Tibial nerve (tissue), 4 donors: ENCODE measurements at regions not wholly inside any gene's neighbourhood (a gene's known extent, or its start where the extent isn't known, plus 50 kb on each side); places are given as distances from the start of the nearest gene placed in this dataset.

Source experiments
- DNase-seq, 2 donors: peaks; one replicate each; pipeline ENCODE4 v3.0.0-alpha.2; 2019; ENCODE audit warnings: low spot score in 2 of 2
- H3K27ac ChIP-seq, 4 donors: fragments of 200-600 bp; sonication (generic) in 3 of 4; one replicate each; pipeline ENCODE4 v1.5.1; 2017 to 2019; ENCODE audit warnings: mild to moderate bottlenecking in 1 of 4
- H3K27me3 ChIP-seq, 2 donors: fragments of 200-600 bp; sonication (generic) in 1 of 2; one replicate each; pipeline versions ENCODE4 v1.5.1 to v1.6.0; 2017 to 2019
- H3K36me3 ChIP-seq, 3 donors: fragments of 200-600 bp; sonication (generic); one replicate each; pipeline ENCODE4 v1.5.1; 2018 to 2019
- H3K4me1 ChIP-seq, 4 donors: fragments of 200-600 bp; sonication (generic) in 3 of 4; one replicate each; pipeline ENCODE4 v1.5.1; 2017 to 2019
- H3K4me3 ChIP-seq, 4 donors: fragments of 200-600 bp; sonication (generic) in 3 of 4; one replicate each; pipeline ENCODE4 v1.5.1; 2017 to 2019; ENCODE audit warnings: mild to moderate bottlenecking in 1 of 4, moderate library complexity in 1 of 4
- H3K9me3 ChIP-seq, 4 donors: fragments of 200-600 bp; sonication (generic) in 3 of 4; one replicate each; pipeline ENCODE4 v1.5.1; 2017 to 2019
- CTCF ChIP-seq, 5 experiments: fragments of 200-600 bp in 3 of 5; fragments of 450-650 bp in 2 of 5; sonication (generic) in 3 of 5; IDR thresholded peaks; one replicate each; pipeline ENCODE4 v1.5.1; 2016 to 2019; ENCODE audit warnings: antibody characterized with exemption in 5 of 5, mild to moderate bottlenecking in 3 of 5, moderate library complexity in 2 of 5
- EP300 ChIP-seq, 2 donors: sonication (generic); formaldehyde crosslinking; IDR thresholded peaks; one replicate each; pipeline ENCODE4 v1.6.1; 2017; ENCODE audit warnings: antibody characterized with exemption in 2 of 2, mild to moderate bottlenecking in 1 of 2
- POLR2A ChIP-seq, 2 donors: fragments of 450-650 bp; IDR thresholded peaks; one replicate each; pipeline ENCODE4 v1.6.1; 2017; ENCODE audit warnings: antibody characterized with exemption in 2 of 2, mild to moderate bottlenecking in 2 of 2, moderate library complexity in 2 of 2
- WGBS, 2 donors: methylation state at CpG; one replicate each; pipeline ENCODE4 v1.1.5; 2018; 5-methylcytosine and 5-hydroxymethylcytosine counted together

GRCh38 chr6:51268666-51269065 is 450.0 kb downstream of the TFAP2B start:
- no peak for DNase-seq
- TF ChIP-seq EP300 (IDR thresholded peaks at IDR 0.05): no peak
- no peak for TF ChIP-seq POLR2A (IDR thresholded peaks at IDR 0.05)
- no peak for TF ChIP-seq CTCF (IDR thresholded peaks at IDR 0.05)
- no peaks in the 10 kb centered on the region for H3K4me1 ChIP-seq
- no peaks in the 10 kb centered on the region for H3K27me3 ChIP-seq
- no peaks in the 10 kb centered on the region for H3K36me3 ChIP-seq
- no peak overlapping the region for H3K27ac ChIP-seq
- no peaks in the 10 kb centered on the region for H3K9me3 ChIP-seq
- 31 to 44% methylated on average over 4 of the region's 4 CpGs for WGBS, 2 donors
- no peak overlapping the region for H3K4me3 ChIP-seq

GRCh38 chr6:51269876-51270275 is 451.2 kb downstream of the TFAP2B start:
- no peak for DNase-seq
- Histone ChIP-seq H3K36me3 (no peaks in the 10 kb centered on the region), H3K4me1 (no peaks in the 10 kb centered on the region), H3K27ac (no peak overlapping the region), H3K9me3 (no peaks in the 10 kb centered on the region), H3K4me3 (no peak overlapping the region), H3K27me3 (no peaks in the 10 kb centered on the region)
- TF ChIP-seq CTCF (IDR thresholded peaks at IDR 0.05) (no peak), EP300 (IDR thresholded peaks at IDR 0.05) (no peak), POLR2A (IDR thresholded peaks at IDR 0.05) (no peak)

GRCh38 chr6:51271615-51272014 is 452.9 kb downstream of the TFAP2B start:
- H3K9me3 ChIP-seq: no peaks in the 10 kb centered on the region
- H3K27me3 ChIP-seq: no peaks in the 10 kb centered on the region
- H3K36me3 ChIP-seq: no peaks in the 10 kb centered on the region
- H3K4me3 ChIP-seq: no peak overlapping the region
- no peak overlapping the region for H3K27ac ChIP-seq
- DNase-seq: no peak
- no peaks in the 10 kb centered on the region for H3K4me1 ChIP-seq
- WGBS, 2 donors: 87 to 88% methylated on average over 1 of the region's 1 CpG
- TF ChIP-seq EP300 (IDR thresholded peaks at IDR 0.05) (no peak), POLR2A (IDR thresholded peaks at IDR 0.05) (no peak), CTCF (IDR thresholded peaks at IDR 0.05) (no peak)

- H3K4me1 ChIP-seq: no peaks in the 10 kb centered on the region
- H3K9me3 ChIP-seq: no peaks in the 10 kb centered on the region
- 33 to 40% methylated on average over 5 of the region's 5 CpGs for WGBS, 2 donors
- no peak for DNase-seq
- H3K27me3 ChIP-seq: no peaks in the 10 kb centered on the region
- no peak overlapping the region for H3K27ac ChIP-seq
- TF ChIP-seq POLR2A (IDR thresholded peaks at IDR 0.05) (no peak), EP300 (IDR thresholded peaks at IDR 0.05) (peak in 1 of 2 donors; percentile 61)
- H3K4me3 ChIP-seq: no peak overlapping the region
- H3K36me3 ChIP-seq: no peaks in the 10 kb centered on the region
These were observed 454.7 kb downstream of the TFAP2B start for GRCh38 chr6:51273228-51273961.

- no peaks in the 10 kb centered on the region for H3K27me3 ChIP-seq
- H3K36me3 ChIP-seq: no peaks in the 10 kb centered on the region
- 38 to 59% methylated on average over 1 of the region's 1 CpG for whole genome bisulfite sequencing, 2 donors
- no peak for TF ChIP-seq EP300 (IDR thresholded peaks at IDR 0.05)
- no peak for TF ChIP-seq CTCF (IDR thresholded peaks at IDR 0.05)
- no peak for TF ChIP-seq POLR2A (IDR thresholded peaks at IDR 0.05)
- H3K4me3 ChIP-seq: no peak overlapping the region
- no peaks in the 10 kb centered on the region for H3K9me3 ChIP-seq
- no peaks in the 10 kb centered on the region for H3K4me1 ChIP-seq
- H3K27ac ChIP-seq: no peak overlapping the region
- no peak for DNase-seq
These were observed 458.8 kb downstream of the TFAP2B start for GRCh38 chr6:51277474-51277873.
